22Rv1 (cell line): ENCODE measurements at regions not wholly inside any gene's neighbourhood (a gene's known extent, or its start where the extent isn't known, plus 50 kb on each side); places are given as distances from the start of the nearest gene placed in this dataset.

Source experiments
- H3K27ac ChIP-seq: fragments of 450-650 bp; 2 replicates; pipeline ENCODE4 v1.5.1; 2017
- ZFX ChIP-seq: fragments of 450-650 bp; IDR thresholded peaks from 2 replicates; pipeline ENCODE4 v1.6.1; 2017; ENCODE audit warnings: antibody characterized with exemption, borderline replicate concordance
- TF ChIP-seq, protein P1 (sequence below): fragments of 450-650 bp; IDR thresholded peaks from 2 replicates; pipeline ENCODE4 v1.5.1; 2017; ENCODE audit warnings: mild to moderate bottlenecking

DNA sequence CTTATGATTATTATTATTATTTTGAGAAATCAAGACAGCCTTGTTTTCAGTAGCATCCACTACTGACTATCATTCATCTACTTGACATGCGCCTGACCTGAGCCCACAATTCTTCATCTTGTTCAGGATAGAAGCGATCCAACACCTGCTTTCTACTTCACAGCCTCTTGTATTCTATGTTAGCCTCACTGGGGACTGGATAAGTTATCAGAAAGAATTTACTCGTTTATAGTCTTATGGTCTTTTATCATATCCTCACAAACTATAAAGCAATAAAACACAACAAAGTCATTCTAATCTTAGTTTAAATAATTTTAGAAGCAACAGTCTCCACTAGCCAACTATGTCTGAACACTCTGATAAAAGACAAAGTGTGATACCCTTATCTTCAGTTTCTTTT, 436.0 kb upstream of the ARGLU1 start:
- no peak overlapping the region for H3K27ac ChIP-seq
- TF ChIP-seq ZFX, result no peak
- TF ChIP-seq, protein P1, sequence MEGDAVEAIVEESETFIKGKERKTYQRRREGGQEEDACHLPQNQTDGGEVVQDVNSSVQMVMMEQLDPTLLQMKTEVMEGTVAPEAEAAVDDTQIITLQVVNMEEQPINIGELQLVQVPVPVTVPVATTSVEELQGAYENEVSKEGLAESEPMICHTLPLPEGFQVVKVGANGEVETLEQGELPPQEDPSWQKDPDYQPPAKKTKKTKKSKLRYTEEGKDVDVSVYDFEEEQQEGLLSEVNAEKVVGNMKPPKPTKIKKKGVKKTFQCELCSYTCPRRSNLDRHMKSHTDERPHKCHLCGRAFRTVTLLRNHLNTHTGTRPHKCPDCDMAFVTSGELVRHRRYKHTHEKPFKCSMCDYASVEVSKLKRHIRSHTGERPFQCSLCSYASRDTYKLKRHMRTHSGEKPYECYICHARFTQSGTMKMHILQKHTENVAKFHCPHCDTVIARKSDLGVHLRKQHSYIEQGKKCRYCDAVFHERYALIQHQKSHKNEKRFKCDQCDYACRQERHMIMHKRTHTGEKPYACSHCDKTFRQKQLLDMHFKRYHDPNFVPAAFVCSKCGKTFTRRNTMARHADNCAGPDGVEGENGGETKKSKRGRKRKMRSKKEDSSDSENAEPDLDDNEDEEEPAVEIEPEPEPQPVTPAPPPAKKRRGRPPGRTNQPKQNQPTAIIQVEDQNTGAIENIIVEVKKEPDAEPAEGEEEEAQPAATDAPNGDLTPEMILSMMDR, result no peak

DNA sequence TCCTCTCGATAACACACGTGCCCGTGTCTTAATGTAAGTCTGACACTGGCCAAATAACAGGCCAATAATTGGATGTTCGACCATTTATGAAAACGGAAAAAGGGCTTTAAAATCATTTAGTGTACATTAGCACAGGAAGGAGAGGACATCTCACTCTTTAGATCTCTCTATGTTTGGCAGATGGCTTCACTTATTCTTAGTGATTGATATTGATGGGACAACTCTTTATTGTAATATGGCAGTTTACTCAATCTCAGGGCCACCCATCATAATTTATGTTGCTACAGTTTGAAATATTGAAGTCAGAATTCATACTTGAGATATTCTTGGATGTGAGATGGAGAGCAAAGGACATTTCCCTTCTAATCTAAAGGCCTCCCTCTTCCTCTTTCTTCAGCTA, 430.7 kb upstream of the ARGLU1 start:
- TF ChIP-seq ZFX, result no peak
- TF ChIP-seq, protein P1, result no peak
- no peak overlapping the region for H3K27ac ChIP-seq

DNA sequence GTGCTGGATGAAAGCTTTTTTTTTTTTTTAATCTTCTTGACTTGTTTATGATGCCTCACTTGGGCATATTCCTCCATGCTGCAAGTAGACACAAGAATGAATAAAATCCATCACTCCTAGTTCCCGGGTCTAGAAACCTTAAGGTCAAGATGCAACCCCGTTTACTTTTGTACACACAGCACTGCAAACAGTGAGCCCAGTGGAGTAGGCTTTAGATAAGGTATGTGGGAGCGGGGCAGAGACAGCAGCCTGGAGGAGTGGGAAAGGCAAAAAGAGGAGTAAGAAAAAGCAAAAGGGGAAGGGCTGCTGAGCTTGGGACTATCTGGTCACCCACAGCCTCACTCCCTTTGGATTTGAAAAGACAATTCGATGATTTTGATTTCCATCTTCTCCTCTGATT, 429.8 kb upstream of the ARGLU1 start:
- TF ChIP-seq ZFX, result no peak
- TF ChIP-seq, protein P1, result no peak
- H3K27ac ChIP-seq, result no peak overlapping the region

DNA sequence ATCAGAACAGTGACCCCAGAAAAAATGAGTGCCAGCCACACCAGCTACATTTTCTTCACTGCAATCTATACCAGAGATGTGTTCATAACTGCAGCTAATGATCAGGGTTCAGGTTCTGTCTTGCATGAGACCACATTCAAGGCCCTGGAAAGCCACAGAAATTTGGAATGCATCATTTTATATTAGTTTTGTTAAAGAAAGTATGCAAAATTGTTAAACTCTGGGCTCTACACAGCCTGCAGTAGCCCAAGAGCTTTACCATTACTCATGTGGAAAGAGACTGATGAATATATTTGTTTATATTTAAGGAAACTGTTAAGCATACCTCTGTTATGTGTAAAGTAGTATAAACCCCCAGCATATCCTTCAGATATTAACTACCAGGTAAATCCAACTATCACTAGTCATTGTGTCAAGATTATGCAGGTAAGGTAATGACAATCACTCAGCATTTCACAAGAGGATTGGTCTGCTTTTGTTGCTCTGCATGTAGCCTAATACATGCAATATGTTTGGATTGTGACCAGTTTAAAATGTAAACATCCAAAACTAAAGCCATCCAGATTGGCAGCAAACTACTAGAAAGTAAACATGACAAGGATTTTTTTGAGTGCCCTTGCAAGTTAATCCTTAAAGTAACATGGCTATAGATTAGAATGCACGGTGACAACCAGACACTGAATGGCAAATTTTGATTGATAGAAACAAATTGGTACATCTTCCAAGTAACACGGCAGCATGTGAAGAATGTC, 429.1 kb upstream of the ARGLU1 start:
- no peak overlapping the region for H3K27ac ChIP-seq
- TF ChIP-seq ZFX, result no peak
- TF ChIP-seq, protein P1, result no peak

DNA sequence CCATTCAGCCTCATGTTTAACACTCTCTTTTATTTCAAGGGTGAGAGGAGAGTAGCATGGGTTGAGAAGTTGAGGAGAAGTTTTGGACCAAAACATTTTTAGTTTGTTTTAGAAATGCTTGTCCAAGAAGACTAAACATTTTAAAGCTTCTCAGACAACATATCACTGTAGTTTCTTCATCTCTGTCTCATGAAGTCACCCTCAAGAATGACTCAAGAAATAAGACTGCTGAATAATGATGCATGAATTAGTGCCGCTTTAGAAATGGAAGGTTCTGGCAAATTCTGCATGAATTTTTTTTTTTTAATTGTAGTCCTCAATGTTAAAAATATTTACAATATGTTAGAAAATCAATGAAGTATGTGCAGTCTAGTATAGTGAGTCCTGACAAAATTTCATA, 422.7 kb upstream of the ARGLU1 start:
- no peak overlapping the region for H3K27ac ChIP-seq
- TF ChIP-seq ZFX, result no peak
- TF ChIP-seq, protein P1, result no peak

DNA sequence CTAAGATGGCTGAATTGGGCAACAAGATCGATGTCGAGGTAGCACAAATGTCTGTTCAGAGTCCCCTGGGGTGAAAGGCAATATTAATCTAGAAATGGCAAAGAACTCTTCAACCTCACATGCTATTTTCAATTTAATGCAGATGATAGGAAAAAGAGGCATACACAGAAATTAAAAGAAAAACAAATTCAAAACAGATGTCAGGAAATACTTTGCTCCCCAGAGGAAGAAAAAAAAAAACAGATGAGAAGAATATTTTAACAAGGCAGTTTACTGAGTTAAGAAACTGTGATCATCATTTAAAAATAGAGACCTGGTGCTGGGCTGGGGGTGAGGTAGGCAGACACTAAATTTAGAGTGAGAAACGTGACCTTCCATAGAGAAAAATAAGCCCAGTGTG, 421.9 kb upstream of the ARGLU1 start:
- H3K27ac ChIP-seq, result no peak overlapping the region
- TF ChIP-seq, protein P1, result no peak

DNA sequence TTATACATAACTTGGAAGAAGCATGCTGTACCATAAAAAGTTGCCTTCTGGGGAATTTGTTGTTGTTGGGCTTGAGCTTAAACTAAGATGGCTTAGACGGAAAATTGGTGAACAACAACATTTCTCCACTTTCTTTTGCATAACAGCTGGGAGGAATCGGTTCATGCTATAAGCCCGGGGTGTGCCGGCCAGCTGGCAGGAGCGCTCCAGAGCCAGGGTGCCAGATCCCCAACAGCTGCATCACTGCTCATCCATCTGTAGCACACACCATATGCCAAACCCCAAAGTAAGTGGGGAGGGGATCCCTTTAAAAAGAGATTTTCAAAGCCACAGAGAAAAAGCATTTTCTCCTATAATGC, 419.5 kb upstream of the ARGLU1 start:
- no peak for TF ChIP-seq ZFX
- TF ChIP-seq, protein P1, result no peak
- no peak overlapping the region for H3K27ac ChIP-seq
